Stomach (tissue), 4 donors: ENCODE measurements at regions not wholly inside any gene's neighbourhood (a gene's known extent, or its start where the extent isn't known, plus 50 kb on each side); places are given as distances from the start of the nearest gene placed in this dataset.

Experiments
- CTCF ChIP-seq, 7 experiments: fragments of 450-650 bp in 4 of 7; fragments of 200-600 bp in 3 of 7; sonication (generic) in 3 of 7; IDR thresholded peaks; one replicate each; pipeline ENCODE4 v1.5.1; 2016 to 2019; ENCODE audit warnings: antibody characterized with exemption in 7 of 7, control low read depth in 2 of 7, mild to moderate bottlenecking in 1 of 7
- EP300 ChIP-seq: sonication (generic); formaldehyde crosslinking; IDR thresholded peaks from one replicate; pipeline ENCODE4 v1.6.1; 2017; ENCODE audit warnings: antibody characterized with exemption
- POLR2A ChIP-seq, 4 donors: fragments of 450-650 bp; IDR thresholded peaks; one replicate each; pipeline ENCODE4 v1.6.1; 2016; ENCODE audit warnings: antibody characterized with exemption in 4 of 4, control low read depth in 2 of 4, mild to moderate bottlenecking in 1 of 4, moderate library complexity in 1 of 4

GRCh38 chr2:4168834-4169233 lies 465.5 kb downstream of the DCDC2C start:
- no peak for TF ChIP-seq CTCF (IDR thresholded peaks at IDR 0.05)
- no peak for TF ChIP-seq POLR2A (IDR thresholded peaks at IDR 0.05)
- no peak for TF ChIP-seq EP300
